ENCODE measurements at regions not wholly inside any gene's neighbourhood (a gene's known extent, or its start where the extent isn't known, plus 50 kb on each side); places are given as distances from the start of the nearest gene placed in this dataset.
A peak's percentile ranks its signal among the peaks of the same experiment; 100 is the strongest.

DNA sequence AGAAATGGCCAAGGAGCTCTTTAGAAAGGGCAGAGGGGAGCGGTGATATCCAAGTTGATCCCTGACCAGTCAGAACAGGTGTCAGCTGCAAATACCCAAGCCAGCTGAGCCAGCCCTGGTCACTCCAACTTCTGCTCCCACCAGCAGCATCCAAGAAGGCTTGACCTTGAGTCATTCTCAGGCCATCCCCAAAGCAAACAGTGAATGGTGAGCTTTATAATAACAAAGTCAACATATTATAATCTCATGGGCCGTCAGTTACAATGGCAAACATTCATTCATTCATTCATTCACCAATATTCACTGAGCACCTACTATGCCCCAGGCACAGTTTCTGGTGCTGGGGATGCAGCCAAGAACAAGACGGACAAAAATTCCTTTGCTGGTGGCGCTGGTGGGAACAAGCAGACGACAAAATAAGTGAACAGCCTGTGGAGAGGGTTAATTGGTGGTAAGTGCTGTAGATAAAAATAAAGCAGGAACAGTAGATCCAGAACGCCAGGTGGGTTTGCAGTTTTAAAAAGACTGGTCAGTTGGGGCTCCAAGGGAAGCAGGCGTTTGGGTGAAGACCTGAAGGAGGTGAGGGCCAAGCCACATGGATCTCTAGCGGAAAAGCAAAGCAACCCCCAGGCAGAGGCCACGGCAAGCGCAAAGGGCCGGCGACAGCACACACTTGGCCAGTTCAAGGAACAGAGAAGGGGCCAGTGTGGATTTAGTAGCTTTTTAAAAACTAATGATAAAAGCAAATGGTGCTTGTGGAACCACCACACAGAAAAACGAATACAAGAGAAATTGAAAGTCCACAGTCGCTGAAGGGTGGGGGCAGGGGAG lies 131.8 kb upstream of the PTPN1 start:
- no peak for DNase-seq (ENCODE audit: low spot score)

DNA sequence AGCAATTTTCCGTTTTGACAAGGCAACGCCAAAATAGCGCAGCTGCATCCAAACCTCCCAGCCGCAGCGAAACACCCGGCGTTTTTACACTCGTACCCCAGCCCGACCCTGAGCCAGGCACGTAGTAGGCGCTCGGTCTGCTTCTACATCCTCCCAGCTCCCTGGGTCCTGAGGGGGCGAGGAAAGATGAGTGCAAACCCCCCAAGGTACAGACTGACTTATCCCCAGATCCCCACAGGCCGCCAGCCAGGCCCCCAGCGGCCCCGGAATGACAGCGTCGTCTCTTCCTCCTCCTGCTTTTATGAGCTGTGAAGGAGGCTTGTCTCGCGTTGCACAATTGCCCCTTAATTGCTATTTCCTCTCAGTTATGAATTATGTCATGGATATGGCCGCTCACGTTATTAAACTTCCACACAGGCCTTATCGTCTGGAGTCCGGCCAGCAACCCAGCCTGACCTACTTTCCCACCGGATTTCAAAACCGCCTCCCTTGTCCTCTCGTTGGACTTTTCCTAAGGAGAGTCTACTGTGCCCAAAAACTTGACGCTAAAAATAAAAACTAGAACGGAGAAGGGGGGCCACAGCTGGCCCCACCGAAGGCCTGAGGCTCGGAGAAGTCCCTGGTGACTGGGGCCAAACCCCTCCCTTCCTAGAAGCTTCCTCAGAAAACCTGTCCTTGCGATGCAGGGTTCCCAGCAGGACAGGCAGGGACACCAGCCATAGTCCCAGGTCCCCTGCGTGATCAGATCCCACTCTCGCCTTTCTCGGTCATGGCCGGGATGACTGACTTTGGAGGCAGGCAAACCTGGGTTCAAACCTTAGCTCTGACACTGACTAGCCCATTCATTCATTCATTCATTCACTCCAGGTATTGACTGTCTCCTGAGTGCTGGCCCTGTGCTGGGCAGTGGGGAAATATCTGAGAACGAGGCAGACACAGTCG lies 130.9 kb upstream of the PTPN1 start:
- DNase-seq (ENCODE audit: low spot score): no peak

DNA sequence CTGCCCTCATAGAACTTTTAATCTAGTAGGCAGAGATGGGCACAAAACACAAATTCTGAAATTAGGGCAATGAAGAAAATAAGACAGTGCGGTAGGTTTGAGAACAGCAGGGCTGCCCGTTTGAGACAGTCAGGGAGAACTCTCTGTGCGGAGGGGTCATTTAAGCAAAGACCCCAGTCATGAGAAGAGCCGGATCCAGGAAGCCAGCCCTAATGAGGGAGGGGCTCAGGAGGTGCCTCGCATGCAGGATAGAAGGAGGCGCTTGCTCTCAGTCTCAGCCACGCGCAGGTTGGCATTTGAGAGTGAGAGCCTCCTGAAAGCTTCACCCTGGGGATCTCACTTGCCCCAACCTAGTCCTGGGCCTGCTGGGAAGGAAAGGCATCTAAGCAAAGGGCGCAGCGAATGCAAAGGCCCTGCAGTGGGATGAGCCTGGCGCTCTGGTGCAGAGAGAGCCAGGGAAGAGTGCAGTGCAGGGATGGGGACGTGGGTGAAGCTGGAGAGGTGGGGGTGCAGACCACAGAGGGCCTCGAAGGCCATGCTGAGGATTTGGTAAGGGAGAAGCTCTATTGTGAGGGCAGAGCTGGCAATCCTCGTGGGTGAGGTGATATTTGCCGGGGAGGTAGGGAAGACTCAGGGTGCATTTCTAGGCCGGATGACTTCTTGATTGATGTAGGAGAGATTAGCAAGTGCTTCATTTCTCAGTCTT lies 130.0 kb upstream of the PTPN1 start:
- DNase-seq (ENCODE audit: low spot score): no peak

DNA sequence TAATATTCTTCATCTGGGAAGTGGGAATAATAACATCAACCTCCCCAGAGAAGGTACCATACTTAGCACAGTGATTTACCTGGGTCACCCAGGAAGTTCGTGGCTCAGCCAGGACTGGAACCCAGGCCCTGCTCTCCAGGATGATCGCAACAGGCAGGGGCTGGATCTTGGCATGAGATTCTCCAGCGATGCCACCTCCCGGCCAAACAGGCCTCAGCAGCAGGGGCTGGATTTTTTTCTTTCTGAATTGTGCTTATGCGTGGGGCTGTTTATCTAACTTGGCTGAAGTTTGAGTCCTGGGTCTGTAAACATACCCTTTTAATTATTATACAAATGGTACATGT lies 129.5 kb upstream of the PTPN1 start:
- no peak for DNase-seq (ENCODE audit: low spot score)

DNA sequence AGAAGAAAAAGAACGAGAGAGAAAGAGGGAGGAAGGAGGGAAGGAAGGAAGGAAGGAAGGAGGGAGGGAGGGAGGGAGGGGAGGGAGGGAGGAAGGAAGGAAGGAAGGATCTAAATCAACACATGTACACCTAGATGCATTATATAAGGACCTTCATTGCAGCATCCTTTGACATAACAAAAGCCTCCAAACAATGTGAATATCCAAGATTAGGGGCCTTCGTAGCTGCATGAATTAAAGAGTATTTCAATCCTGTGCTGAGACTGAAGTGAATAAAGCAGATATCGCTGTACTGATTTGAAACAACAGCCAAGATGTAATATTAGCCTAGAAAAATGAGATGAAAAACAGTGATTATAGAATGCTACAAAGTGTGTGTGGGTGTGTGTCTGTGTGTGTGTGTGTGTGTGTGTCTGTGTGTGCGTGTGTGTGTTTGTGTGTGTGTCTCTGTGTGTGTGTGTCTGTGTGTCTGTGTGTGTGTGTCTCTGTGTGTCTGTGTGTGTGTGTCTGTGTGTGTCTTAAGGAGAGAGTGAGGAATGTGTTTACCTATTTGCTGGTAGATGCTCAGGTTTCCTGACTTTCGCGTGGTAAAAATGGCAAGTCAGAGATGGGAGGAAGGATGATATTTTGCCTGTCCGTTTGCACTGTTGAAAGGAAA lies 129.0 kb upstream of the PTPN1 start:
- no peak for DNase-seq (ENCODE audit: low spot score)

DNA sequence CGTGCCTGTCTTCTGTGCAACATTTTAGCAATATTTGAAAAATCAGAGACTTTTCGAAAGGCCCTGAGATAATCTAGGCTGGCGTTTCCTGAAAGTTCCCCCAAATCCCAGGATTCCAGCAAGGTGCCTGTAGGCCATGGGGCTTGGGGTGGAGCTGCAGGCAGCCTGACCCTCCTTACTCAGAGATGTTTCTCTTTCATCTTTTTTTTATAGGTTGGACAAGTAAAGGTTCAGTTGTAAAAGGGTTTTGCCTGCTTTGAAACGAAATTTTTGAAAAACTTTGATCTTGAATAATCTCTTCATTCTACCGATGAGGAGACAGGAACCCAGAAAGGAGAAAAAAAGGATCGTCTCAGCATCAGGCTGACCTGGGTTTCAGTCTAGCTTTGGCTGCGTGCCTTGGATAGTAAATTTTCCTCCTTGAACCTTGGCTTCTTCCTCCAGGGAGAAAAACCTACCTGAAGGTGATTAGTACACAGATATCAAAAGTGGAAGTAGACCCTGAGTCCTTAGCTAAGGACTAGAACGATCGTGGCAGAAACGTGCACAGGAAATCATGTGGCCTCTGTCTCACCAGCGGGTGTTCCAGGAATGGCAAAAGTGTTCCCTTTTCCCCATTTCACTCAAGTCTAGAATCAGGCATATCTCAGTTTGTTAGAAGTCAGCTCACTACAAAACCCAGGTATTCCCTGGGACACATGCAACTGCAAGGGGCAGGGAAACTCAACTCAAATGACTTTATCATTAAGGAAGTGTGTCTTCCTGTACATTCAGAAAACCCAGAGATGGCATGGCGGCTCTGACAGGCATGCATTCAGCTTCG lies 128.2 kb upstream of the PTPN1 start:
- peak; percentile 26 for DNase-seq (ENCODE audit: low spot score)

DNA sequence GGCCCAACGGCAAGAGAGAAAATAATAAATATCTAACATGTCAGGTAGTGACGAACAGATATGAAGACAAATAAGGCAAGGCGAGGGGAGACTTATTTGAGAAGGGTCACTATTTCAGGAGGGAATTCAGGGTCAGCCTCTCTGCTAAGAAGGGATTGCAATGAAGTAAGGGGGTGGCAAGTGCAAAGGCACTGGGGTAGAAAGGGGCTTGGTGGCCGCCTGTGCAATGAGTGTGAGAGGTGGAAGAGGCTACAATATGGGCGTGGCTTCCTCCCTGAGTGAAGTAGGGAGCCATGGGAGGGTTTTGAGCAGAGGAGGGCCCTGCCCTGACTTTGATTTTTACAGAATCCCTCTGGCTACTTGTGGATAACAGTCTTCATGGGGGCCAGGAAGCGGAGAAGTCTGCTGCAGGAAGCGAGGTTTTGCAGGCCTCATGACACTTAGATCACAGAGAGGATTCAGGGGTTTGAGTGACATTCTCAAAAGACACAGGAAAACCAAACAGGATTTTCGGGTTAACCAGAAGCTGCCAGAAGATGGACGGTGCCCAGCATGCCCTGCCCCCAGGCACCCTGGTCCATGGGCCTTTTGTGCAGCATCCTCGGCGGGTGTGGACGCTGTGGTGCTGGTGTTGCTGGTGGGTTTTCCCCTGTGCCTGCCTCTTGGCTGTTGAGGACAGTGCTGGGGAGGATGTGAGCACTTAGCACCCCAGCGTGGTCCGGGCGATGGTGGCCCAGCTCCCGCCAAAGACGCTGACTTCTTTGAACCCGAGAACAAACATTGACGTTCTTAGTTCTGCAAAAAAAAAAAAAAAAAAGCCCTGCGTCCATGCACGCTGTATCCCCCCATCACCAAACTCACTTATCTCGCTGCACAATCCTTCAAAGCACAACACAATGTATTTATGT lies 124.2 kb upstream of the PTPN1 start:
- DNase-seq (ENCODE audit: low spot score): no peak

DNA sequence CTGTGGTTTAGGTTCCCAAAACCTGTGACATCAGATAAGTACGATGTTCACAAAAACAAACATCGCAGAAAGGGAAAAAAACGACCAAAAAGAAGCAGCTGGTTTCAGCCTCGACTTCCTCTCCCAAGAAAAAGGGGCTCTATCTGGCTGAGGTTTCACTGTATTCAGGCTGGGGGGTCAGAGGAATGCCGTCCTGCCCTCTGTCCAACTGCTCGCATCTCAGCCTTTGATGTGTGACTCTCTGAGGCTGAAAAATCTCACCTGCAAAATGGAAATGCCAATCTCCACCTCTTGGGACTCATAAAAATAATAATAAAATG lies 123.6 kb upstream of the PTPN1 start:
- DNase-seq (ENCODE audit: low spot score): no peak

DNA sequence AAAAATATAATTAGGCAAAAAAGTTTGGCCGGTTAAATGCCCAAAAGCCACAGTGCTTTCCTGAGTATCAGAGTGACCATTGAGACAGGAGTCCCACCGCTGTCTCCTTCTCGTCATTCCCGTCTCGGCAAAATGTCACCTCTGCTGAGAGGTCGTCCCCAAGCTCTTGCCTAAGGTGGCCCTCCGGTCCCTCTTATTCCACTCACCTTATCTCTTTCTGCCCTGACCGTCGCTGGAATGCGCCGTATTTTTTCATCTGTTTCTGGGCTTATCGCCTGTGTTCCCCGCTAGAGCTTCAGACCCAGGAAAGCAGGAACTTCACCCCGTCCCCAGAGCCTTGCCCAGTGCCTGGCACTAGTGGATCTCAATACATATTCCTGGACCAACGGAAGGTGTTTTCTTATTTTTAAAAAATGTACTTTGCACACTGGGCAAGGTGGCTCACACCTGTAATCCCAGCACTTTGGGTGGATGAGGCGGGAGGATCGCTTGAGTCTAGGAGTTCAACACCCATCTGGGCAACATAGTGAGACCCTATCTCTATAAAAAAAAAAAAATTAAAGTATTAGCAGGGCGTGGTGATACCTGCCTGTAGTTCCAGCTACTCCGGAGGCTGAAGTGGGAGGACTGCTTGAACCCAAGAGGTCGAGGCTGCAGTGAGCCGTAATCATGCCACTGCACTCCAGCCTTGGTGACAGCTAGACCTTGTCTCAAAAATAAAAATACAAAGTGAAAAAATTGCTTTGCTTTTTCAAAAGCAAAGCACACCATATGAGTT lies 122.8 kb upstream of the PTPN1 start:
- no peak for DNase-seq (ENCODE audit: low spot score)

DNA sequence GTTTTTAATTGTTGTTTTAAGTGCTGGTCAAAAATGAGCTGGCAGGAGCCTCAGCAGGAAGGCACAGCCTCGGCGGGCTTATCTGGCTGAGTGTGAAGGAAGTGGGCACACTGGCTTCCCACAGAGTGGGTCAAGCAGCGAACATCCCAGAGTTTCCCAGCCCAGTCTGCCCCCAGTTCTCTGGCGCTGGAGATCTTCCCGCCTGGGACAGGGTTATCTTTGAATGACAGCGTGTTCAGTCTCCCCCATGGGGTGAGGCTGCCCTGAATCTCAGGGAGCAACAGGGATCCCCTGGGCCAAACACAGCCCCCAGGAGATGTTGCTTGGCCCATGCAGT lies 122.2 kb upstream of the PTPN1 start:
- DNase-seq (ENCODE audit: low spot score): no peak

DNA sequence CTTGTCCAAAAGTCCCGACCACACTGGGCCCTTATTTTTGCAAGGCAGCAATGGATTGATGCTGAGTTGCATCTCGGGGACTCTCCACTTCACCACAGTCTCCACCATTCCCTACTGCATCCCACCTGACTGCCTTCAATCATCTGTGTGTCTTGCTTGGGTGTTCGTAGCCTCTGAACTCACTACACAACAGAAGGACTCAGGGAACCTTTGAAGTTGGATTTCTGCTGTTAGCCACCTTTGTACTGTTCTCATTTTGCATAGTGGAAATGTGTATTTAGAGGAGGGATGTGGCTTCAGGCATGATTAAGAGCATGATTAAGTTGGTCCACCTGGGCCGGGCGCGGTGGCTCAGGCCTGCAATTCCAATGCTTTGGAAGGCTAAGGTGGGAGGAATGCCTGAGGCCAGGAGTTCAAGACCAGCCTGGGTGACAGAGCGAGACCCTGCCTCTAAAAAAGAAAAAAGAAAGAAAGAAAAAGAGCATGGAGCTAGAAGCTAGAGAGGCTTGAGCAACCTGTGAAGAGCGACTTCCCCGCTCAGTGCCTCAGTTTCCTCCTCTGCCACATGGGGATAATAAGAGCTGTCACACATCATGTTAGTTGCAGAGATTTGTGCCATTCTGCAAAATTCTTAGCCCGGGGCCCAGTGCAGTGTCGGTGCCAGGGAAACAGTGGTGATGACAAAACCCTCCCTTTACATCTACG lies 121.3 kb upstream of the PTPN1 start:
- DNase-seq (ENCODE audit: low spot score): no peak

DNA sequence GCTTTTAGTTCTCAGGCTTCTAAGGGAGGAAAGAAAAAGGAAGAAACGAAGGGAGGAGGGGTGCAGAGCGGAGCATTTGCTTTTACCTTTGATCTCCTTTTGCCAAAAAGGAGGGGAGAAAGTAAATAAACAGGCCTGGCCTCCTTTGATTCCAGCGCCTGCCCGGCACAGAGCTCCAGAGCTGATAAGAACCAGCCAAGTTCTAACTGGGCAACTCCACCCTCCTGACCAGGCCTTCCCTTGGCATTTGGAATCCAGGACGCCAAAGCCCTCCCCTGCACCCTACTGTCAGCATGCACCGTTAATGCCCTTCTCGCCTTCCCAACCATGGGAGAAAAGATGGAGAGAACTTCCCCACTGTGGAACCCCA lies 120.8 kb upstream of the PTPN1 start:
- DNase-seq (ENCODE audit: low spot score): no peak

DNA sequence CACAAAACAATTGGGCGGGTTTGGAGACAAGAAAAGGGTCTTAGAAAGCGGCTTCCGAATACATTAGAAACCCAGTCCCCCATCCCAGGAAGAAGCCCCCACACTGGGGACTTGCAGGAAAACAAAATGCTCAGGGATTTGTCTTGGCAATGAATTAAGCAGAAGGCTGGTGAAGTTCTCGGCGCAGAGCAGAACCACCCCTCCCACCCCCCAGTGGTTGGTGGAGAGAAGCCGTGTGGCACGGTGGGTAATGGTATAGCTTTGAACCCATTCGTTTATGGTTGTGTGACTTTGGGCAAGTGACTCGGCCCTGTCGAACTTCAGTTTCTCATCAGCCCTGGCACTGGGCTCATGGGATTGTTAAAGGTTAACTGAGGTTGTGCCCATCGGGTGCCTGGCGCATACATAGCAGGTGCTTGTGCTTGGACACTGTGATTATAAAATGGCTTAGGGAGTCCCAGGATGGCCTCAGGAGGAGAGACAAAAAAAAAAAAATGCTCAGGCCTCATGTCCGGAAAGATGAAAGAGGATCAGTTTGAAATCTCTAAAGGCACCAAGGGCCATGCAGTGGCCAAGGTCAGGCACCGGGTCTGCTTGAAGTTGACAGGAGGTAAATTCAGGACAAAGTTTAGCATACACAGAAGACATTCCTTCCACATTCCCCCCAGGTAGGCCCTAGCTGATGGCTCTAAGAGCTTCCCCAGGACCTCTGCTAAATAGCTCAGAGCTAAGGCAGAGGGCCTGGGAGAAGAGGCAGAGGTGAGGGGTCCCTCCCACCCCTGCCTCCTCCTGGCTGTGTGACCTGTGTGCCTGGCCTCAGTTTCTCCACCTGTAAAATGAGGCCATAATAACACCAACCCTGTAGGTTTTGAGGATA lies 120.1 kb upstream of the PTPN1 start:
- no peak for DNase-seq (ENCODE audit: low spot score)

DNA sequence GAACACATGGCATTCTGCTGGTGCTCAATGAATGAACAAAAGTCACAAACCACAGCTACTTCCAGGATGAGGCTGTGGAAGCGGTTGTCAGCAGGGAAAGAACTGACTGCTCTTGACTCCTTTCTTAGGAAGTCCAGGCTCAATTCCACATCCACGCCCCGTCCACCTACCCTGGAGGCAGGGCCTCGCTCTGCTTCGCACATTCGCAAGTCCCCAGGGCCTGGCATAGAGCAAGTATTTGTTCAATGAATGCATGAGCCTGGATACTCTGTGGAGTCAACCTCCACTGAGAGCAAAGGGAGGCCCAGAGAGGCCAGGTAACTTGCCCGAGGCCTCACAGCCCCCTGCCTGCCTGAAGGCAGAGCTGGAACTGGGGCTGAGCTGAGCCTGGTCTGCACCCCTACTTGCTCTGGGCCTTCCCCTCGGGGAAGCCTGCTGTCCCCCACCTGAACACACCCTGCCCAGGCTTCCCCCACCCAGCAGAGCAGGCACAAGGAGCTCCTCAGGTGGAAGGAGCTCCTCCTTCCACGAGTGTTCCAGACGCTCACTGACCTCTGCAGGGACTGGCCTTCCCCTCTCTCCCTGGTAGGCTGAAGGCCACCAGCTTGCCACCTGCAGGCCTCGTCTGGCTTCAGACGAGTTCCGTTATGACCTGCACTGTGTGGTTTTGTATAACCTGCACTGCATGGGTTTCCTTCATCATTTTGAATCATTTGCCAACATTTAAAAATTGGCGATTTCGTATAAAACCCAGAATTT lies 119.3 kb upstream of the PTPN1 start:
- DNase-seq (ENCODE audit: low spot score): no peak

DNA sequence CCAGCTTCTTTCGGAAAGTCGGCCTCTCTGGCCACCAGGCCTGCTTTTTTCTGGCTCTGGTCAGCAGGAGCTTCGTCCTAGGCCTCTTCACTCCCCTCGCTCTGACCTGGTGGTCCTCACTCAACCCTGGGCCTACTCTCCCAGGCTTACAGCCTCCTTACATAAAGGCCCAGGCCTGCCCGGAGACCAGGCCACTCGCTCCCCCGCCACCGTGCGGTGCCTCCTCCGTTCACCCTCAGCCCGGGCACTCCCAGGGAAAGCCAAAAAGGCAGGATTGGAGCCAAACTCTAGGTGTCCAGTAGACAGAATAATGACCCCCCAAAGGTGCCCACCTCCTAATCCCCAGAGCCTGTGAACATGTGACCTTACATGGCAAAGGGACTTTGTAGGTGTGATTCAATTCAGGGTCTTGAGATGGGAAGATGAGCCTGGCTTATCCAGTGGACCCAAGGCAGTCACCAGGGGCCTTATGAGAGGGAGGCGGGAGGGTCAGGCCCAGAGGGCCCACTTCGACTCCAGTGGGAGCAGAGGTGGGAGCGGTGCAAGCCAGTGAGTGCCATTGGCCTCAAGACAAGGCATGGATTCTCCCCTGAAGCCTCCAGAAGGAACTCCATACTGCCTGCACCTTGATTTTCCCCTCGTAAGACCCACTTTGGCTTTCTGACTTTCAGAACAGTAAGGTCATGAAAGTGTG lies 118.6 kb upstream of the PTPN1 start:
- DNase-seq (ENCODE audit: low spot score): no peak

DNA sequence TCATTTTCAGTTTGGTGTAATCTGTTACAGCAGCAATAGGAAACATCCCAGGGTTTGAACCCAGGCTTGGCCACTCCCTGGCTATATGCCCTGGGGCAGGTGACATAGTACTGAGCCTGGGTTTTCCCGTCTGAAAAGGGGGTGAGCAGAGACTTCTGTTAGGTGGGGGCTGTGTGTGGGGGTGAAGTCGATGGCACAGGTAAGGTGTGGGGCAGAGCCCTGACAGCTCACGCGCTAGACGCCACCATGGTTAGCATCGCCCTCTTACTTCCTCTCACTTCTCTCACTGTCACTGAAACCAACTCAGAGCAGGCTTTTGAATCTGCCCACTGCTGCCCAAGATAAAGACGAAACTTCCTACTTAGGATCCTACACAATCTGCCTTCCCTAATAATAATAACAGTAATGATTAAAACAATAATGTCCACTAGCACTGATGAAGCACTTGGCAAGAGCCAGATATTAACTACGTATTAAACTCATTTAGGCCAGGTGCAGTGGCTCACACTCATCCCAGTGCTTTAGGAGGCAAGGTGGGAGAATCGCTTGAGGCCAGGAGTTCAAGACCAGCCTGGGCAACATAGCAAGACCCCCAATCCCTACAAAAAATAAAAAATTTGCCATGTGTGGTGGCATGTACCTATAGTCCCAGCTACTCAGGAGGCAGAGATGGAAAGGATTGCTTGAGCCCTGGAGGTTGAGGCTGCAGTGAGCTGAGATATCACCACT lies 117.9 kb upstream of the PTPN1 start:
- no peak for DNase-seq (ENCODE audit: low spot score)

All from NAMALWA (cell line).